ENCODE measurements at regions not wholly inside any gene's neighbourhood (a gene's known extent, or its start where the extent isn't known, plus 50 kb on each side); places are given as distances from the start of the nearest gene placed in this dataset.

DNA sequence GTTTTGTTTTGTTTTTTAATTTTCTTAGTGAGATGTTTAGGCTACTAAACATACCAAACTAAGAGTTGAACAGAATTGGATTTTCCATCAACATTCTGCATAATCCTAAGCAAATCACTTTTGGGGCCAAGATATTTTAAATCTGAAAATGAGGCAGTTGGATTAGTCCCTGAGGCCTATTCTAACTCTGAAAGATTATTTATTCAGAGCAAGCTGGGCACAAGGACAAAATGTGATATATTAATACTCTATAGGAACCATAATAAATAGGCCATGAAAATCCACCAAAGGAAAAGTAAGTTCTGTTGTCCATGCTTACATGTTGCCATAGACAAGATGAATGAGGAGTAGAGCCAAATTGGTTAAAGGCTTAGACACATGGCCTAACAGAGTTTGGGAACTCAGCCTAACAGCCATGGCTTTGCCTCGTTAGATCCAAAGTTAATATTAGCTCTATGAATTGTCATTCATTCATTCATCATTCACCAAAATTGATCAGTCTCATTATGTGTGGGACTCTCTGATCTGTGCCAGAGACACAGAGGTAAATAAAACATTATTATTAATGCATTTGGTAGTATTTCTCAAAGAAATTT is 183.5 kb downstream of the SCG2 start:
- Mint-ChIP-seq H3K9me3 (no peaks in the 10 kb centered on the region), H3K36me3 (ENCODE audit: low read depth) (no peaks in the 10 kb centered on the region), H3K4me1 (ENCODE audit: low read depth) (no peaks in the 10 kb centered on the region), H3K4me3 (no peak overlapping the region), H3K27me3 (no peaks in the 10 kb centered on the region), H3K27ac (no peak overlapping the region)
- DNase-seq: no peak
- Histone ChIP-seq H3K27me3 (ENCODE audit: control insufficient read depth in 1 of 2, insufficient read depth in 2 of 2, low read length in 2 of 2) (no peaks in the 10 kb centered on the region), H3K9me3 (ENCODE audit: control insufficient read depth in 1 of 2, insufficient read depth in 1 of 2, low read length in 2 of 2) (no peaks in the 10 kb centered on the region), H3K4me3 (ENCODE audit: low read length) (no peak overlapping the region), H3K4me1 (ENCODE audit: insufficient read depth, low read length) (no peaks in the 10 kb centered on the region), H3K36me3 (ENCODE audit: insufficient read depth, low read length) (no peaks in the 10 kb centered on the region), H3K27ac (ENCODE audit: low read depth in 1 of 2, low read length in 2 of 2) (no peak overlapping the region)
- ATAC-seq (ENCODE audit: poor library complexity): no peak
- ChIA-PET CTCF (no interaction called here), POLR2A (no interaction called here)
- intact Hi-C loops (cut with DNase I, micrococcal nuclease): no loop called here
- TF ChIP-seq, protein P1, sequence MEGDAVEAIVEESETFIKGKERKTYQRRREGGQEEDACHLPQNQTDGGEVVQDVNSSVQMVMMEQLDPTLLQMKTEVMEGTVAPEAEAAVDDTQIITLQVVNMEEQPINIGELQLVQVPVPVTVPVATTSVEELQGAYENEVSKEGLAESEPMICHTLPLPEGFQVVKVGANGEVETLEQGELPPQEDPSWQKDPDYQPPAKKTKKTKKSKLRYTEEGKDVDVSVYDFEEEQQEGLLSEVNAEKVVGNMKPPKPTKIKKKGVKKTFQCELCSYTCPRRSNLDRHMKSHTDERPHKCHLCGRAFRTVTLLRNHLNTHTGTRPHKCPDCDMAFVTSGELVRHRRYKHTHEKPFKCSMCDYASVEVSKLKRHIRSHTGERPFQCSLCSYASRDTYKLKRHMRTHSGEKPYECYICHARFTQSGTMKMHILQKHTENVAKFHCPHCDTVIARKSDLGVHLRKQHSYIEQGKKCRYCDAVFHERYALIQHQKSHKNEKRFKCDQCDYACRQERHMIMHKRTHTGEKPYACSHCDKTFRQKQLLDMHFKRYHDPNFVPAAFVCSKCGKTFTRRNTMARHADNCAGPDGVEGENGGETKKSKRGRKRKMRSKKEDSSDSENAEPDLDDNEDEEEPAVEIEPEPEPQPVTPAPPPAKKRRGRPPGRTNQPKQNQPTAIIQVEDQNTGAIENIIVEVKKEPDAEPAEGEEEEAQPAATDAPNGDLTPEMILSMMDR (IDR thresholded peaks at IDR 0.05): no peak

- H3K4me1 ChIP-seq (ENCODE audit: insufficient read depth, low read length): no peaks in the 10 kb centered on the region
- H3K27ac ChIP-seq (ENCODE audit: low read depth in 1 of 2, low read length in 2 of 2): no peak overlapping the region
- Mint-ChIP-seq H3K27ac (no peak overlapping the region), H3K27me3 (no peaks in the 10 kb centered on the region), H3K36me3 (ENCODE audit: low read depth) (no peaks in the 10 kb centered on the region), H3K9me3 (no peaks in the 10 kb centered on the region), H3K4me3 (no peak overlapping the region), H3K4me1 (ENCODE audit: low read depth) (no peaks in the 10 kb centered on the region)
- DNase-seq (no peak), ATAC-seq (ENCODE audit: poor library complexity) (no peak)
- intact Hi-C loops (cut with DNase I, micrococcal nuclease): no loop called here
- CTCF ChIA-PET: no interaction called here
- POLR2A ChIA-PET: no interaction called here
- H3K4me3 ChIP-seq (ENCODE audit: low read length): no peak overlapping the region
- no peaks in the 10 kb centered on the region for H3K9me3 ChIP-seq (ENCODE audit: control insufficient read depth in 1 of 2, insufficient read depth in 1 of 2, low read length in 2 of 2)
- H3K27me3 ChIP-seq (ENCODE audit: control insufficient read depth in 1 of 2, insufficient read depth in 2 of 2, low read length in 2 of 2): no peaks in the 10 kb centered on the region
- TF ChIP-seq, protein P1 (IDR thresholded peaks at IDR 0.05): no peak
- H3K36me3 ChIP-seq (ENCODE audit: insufficient read depth, low read length): no peaks in the 10 kb centered on the region
Measured at GRCh38 chr2:223420048-223420447, 182.1 kb downstream of the SCG2 start.

DNA sequence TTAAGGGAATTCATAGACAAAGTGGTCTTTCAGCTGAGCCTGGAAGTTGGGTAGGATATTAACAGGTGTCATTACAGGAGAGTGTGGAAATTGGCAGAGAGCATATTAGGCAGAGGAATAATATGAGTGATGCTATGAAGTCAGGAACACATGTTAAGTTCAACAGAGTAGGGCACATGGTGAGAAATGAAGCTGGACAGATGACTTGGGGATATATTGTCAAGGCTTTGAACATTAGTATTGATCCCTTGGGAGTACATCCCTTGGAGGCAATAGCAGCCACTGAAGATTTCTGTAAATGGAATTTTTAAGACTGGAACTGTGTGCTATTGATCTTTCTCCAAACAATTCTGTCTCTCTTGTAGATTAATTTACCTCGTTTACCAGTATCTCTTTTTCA is 170.7 kb downstream of the SCG2 start:
- Mint-ChIP-seq H3K36me3 (ENCODE audit: low read depth) (no peaks in the 10 kb centered on the region), H3K9me3 (peaks cover 8% of the 10 kb centered on the region), H3K27ac (no peak overlapping the region), H3K4me3 (no peak overlapping the region), H3K27me3 (no peaks in the 10 kb centered on the region), H3K4me1 (ENCODE audit: low read depth) (no peaks in the 10 kb centered on the region)
- Histone ChIP-seq H3K9me3 (ENCODE audit: control insufficient read depth in 1 of 2, insufficient read depth in 1 of 2, low read length in 2 of 2) (no peaks in the 10 kb centered on the region), H3K36me3 (ENCODE audit: insufficient read depth, low read length) (no peaks in the 10 kb centered on the region), H3K4me3 (ENCODE audit: low read length) (no peak overlapping the region), H3K27me3 (ENCODE audit: control insufficient read depth in 1 of 2, insufficient read depth in 2 of 2, low read length in 2 of 2) (no peaks in the 10 kb centered on the region), H3K27ac (ENCODE audit: low read depth in 1 of 2, low read length in 2 of 2) (no peak overlapping the region), H3K4me1 (ENCODE audit: insufficient read depth, low read length) (no peaks in the 10 kb centered on the region)
- ATAC-seq (ENCODE audit: poor library complexity): no peak
- intact Hi-C loops (cut with DNase I, micrococcal nuclease): no loop called here
- ChIA-PET CTCF (no interaction called here), POLR2A (no interaction called here)
- TF ChIP-seq, protein P1 (IDR thresholded peaks at IDR 0.05): no peak
- no peak for DNase-seq

All from CD4-positive, alpha-beta T cell (primary cell).